ENCODE measurements at regions not wholly inside any gene's neighbourhood (a gene's known extent, or its start where the extent isn't known, plus 50 kb on each side); places are given as distances from the start of the nearest gene placed in this dataset.

DNA sequence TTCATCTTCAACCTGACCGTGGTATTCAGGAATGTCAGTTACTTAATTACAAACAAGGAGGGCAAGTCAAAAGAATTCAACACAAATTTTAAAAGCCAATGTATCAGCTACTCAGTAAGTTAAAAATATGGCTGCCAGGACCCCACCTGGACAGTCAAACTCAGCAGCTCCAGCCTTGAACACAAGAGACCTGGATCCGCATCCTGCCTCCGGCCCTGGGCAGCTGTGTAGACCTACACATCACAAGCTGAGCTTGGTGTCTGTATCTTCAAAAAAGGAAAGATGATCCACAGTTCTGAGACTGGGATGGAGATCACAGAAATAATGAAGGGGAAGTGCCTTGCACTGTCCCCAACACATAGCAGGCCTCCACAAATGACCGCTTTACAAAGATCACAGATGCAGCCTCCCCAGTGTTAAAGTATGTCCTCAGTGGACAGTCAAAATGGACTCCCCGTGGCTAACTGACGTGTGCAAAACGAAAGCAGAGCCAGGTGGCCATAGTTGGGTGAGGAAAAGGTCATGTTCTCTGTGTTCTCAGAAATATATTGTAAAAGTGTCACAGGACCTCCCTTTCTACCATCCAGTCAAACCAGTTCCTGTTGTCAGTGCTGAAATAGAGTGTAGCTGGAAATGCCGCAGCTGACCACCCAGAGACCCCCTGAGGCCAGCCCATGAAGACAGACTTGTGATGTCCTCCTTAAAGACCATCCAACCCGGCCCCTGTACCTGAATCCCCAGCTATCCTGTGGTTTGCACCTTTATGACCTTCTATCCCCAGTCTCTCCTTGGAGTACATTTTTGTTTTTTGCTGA is 168.5 kb upstream of the NSMCE3 start:
- ATAC-seq (ENCODE audit: insufficient read depth, low FRiP score): no peak
- H3K36me3 ChIP-seq (ENCODE audit: control insufficient read depth in 4 of 4, insufficient read depth in 4 of 4, low read length in 4 of 4): no peaks in the 10 kb centered on the region
- no peaks in the 10 kb centered on the region for H3K4me1 ChIP-seq (ENCODE audit: control insufficient read depth in 5 of 5, insufficient read depth in 5 of 5, low read length in 5 of 5)
- TF ChIP-seq, protein P1, sequence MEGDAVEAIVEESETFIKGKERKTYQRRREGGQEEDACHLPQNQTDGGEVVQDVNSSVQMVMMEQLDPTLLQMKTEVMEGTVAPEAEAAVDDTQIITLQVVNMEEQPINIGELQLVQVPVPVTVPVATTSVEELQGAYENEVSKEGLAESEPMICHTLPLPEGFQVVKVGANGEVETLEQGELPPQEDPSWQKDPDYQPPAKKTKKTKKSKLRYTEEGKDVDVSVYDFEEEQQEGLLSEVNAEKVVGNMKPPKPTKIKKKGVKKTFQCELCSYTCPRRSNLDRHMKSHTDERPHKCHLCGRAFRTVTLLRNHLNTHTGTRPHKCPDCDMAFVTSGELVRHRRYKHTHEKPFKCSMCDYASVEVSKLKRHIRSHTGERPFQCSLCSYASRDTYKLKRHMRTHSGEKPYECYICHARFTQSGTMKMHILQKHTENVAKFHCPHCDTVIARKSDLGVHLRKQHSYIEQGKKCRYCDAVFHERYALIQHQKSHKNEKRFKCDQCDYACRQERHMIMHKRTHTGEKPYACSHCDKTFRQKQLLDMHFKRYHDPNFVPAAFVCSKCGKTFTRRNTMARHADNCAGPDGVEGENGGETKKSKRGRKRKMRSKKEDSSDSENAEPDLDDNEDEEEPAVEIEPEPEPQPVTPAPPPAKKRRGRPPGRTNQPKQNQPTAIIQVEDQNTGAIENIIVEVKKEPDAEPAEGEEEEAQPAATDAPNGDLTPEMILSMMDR (IDR thresholded peaks at IDR 0.05; ENCODE audit: control extremely low read depth, extremely low read depth): no peak
- H3K9ac ChIP-seq (ENCODE audit: insufficient read depth in 1 of 2, low read length in 2 of 2): no peak overlapping the region
- WGBS, 2 donors: 86 to 93% methylated on average over 9 of the region's 9 CpGs
- no peak overlapping the region for H3K4me3 ChIP-seq
- no peak overlapping the region for H3K27ac ChIP-seq (ENCODE audit: low read depth in 1 of 2, low read length in 1 of 2)
- no peaks in the 10 kb centered on the region for H3K27me3 ChIP-seq (ENCODE audit: control insufficient read depth in 3 of 3, insufficient read depth in 3 of 3, low read length in 2 of 3)
- DNase-seq: peak in 1 of 3 donors; percentile 12
- H3K9me3 ChIP-seq (ENCODE audit: control insufficient read depth in 4 of 4, insufficient read depth in 3 of 4, low read length in 3 of 4): peaks cover 0 to 2% (median 0%) of the 10 kb centered on the region in 4 donors

DNA sequence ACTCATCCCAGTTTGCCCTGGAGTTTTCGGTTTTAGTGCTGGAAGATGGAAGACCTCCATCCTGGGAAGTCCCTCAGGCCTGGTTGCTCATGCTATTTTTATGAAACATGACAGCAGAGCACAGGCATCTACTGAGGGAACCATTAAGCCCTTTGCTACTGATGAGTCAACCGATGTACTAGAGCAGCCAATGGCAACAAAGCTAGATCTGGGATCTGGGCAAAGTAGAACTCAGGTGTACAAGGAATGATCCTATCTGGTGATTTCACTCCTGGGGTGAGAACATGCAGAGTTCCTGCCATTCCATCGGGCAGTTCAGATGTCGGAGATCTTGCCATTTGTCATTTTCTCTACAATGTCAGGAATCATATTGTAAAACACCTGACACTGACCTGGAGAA is 166.2 kb upstream of the NSMCE3 start:
- H3K9ac ChIP-seq (ENCODE audit: insufficient read depth in 1 of 2, low read length in 2 of 2): no peak overlapping the region
- H3K4me1 ChIP-seq (ENCODE audit: control insufficient read depth in 5 of 5, insufficient read depth in 5 of 5, low read length in 5 of 5): no peaks in the 10 kb centered on the region
- WGBS, 2 donors: 92 to 96% methylated on average over 4 of the region's 4 CpGs
- H3K9me3 ChIP-seq (ENCODE audit: control insufficient read depth in 4 of 4, insufficient read depth in 3 of 4, low read length in 3 of 4): no peaks in the 10 kb centered on the region
- ATAC-seq (ENCODE audit: insufficient read depth, low FRiP score): no peak
- no peaks in the 10 kb centered on the region for H3K36me3 ChIP-seq (ENCODE audit: control insufficient read depth in 4 of 4, insufficient read depth in 4 of 4, low read length in 4 of 4)
- H3K27ac ChIP-seq (ENCODE audit: low read depth in 1 of 2, low read length in 1 of 2): no peak overlapping the region
- no peak overlapping the region for H3K4me3 ChIP-seq
- TF ChIP-seq, protein P1 (IDR thresholded peaks at IDR 0.05; ENCODE audit: control extremely low read depth, extremely low read depth): no peak
- no peaks in the 10 kb centered on the region for H3K27me3 ChIP-seq (ENCODE audit: control insufficient read depth in 3 of 3, insufficient read depth in 3 of 3, low read length in 2 of 3)
- no peak for DNase-seq

DNA sequence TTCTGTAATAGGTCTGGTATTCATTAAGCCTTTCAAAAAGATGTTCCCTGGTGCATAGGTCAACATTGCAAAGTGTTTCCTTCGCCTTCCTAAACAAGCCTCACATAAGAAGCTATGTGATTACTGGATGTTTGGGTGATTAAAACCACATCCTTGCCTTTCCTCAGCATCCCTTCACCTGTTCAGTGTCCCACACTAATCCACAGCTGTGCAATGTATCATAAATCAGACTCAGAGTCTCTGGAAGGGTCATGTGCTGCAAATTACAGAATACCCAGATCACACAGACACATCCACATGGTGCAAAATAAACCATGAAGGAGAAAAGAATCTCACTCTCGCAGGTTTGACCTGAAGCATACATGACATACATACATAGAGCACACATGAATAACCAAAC is 164.7 kb upstream of the NSMCE3 start:
- no peaks in the 10 kb centered on the region for H3K9me3 ChIP-seq (ENCODE audit: control insufficient read depth in 4 of 4, insufficient read depth in 3 of 4, low read length in 3 of 4)
- no peaks in the 10 kb centered on the region for H3K27me3 ChIP-seq (ENCODE audit: control insufficient read depth in 3 of 3, insufficient read depth in 3 of 3, low read length in 2 of 3)
- DNase-seq (no peak), ATAC-seq (ENCODE audit: insufficient read depth, low FRiP score) (no peak)
- TF ChIP-seq, protein P1 (IDR thresholded peaks at IDR 0.05; ENCODE audit: control extremely low read depth, extremely low read depth): no peak
- H3K27ac ChIP-seq (ENCODE audit: low read depth in 1 of 2, low read length in 1 of 2): no peak overlapping the region
- no peak overlapping the region for H3K4me3 ChIP-seq
- no peaks in the 10 kb centered on the region for H3K4me1 ChIP-seq (ENCODE audit: control insufficient read depth in 5 of 5, insufficient read depth in 5 of 5, low read length in 5 of 5)
- WGBS, 2 donors: 86 to 89% methylated on average over 2 of the region's 2 CpGs
- no peak overlapping the region for H3K9ac ChIP-seq (ENCODE audit: insufficient read depth in 1 of 2, low read length in 2 of 2)
- no peaks in the 10 kb centered on the region for H3K36me3 ChIP-seq (ENCODE audit: control insufficient read depth in 4 of 4, insufficient read depth in 4 of 4, low read length in 4 of 4)

All from lung (tissue), 11 donors.